Upper lobe of left lung (tissue), 6 donors: ENCODE measurements at regions not wholly inside any gene's neighbourhood (a gene's known extent, or its start where the extent isn't known, plus 50 kb on each side); places are given as distances from the start of the nearest gene placed in this dataset.
"Not testable (repeated sequence)": the region's sequence is repeated elsewhere in the genome, so short reads cannot be mapped to it uniquely, and the experiment has no call there.

Experiments
- ATAC-seq, 2 donors: fragments of 200-7000 bp; cut with Tn5 transposase; one replicate each; pipeline ENCODE4 v1.9.1; 2022; ENCODE audit warnings: mild to moderate bottlenecking in 2 of 2, moderate library complexity in 2 of 2; ENCODE audit not compliant: low FRiP score in 2 of 2
- DNase-seq, 2 donors: peaks; one replicate each; pipeline ENCODE4 v3.0.0-alpha.2; 2019 to 2020
- H3K27ac ChIP-seq, 4 donors: fragments of 200-600 bp; sonication (generic); one replicate each; pipeline ENCODE4 v1.5.1; 2016 to 2019
- H3K27me3 ChIP-seq, 4 donors: fragments of 200-600 bp; sonication (generic); one replicate each; pipeline ENCODE4 v1.5.1; 2017 to 2019
- H3K36me3 ChIP-seq, 4 donors: fragments of 200-600 bp; sonication (generic); one replicate each; pipeline ENCODE4 v1.5.1; 2016 to 2019
- H3K4me1 ChIP-seq, 4 donors: fragments of 200-600 bp; sonication (generic); one replicate each; pipeline ENCODE4 v1.5.1; 2018 to 2019
- H3K4me3 ChIP-seq, 4 donors: fragments of 200-600 bp; sonication (generic); one replicate each; pipeline ENCODE4 v1.5.1; 2017 to 2019; ENCODE audit warnings: mild to moderate bottlenecking in 2 of 4, moderate library complexity in 1 of 4
- H3K9me3 ChIP-seq, 4 donors: fragments of 200-600 bp; sonication (generic); one replicate each; pipeline ENCODE4 v1.5.1; 2018 to 2019
- CTCF ChIP-seq, 6 experiments: fragments of 450-650 bp in 4 of 6; fragments of 200-600 bp in 2 of 6; sonication (generic) in 2 of 6; IDR thresholded peaks; one replicate each; pipeline ENCODE4 v1.5.1; 2016 to 2019; ENCODE audit warnings: antibody characterized with exemption in 6 of 6
- EP300 ChIP-seq, 4 donors: sonication (generic); formaldehyde crosslinking; IDR thresholded peaks; one replicate each; pipeline ENCODE4 v1.5.1; 2017; ENCODE audit warnings: antibody characterized with exemption in 4 of 4, control low read depth in 2 of 4
- POLR2A ChIP-seq, 4 donors: fragments of 450-650 bp; IDR thresholded peaks; one replicate each; pipeline ENCODE4 v1.5.1; 2016 to 2017; ENCODE audit warnings: antibody characterized with exemption in 4 of 4, mild to moderate bottlenecking in 2 of 4
- POLR2AphosphoS5 ChIP-seq, 2 donors: sonication (generic); formaldehyde crosslinking; IDR thresholded peaks; one replicate each; pipeline ENCODE4 v1.5.1; 2017; ENCODE audit warnings: antibody characterized with exemption in 2 of 2
- WGBS, 2 donors: methylation state at CpG; one replicate each; pipeline ENCODE4 v1.1.5; 2017 to 2018; 5-methylcytosine and 5-hydroxymethylcytosine counted together
- donor health status: DM: no; HTN: no; CAD: no; lungs with moderate emphysema.
- donor health status: DM: no; HTN: yes; CAD: no; lungs with severe emphysema.

GRCh38 chr5:168097876-168098653, 193.4 kb upstream of the WWC1 start:
- Histone ChIP-seq H3K4me3 (no peak overlapping the region), H3K27ac (no peak overlapping the region), H3K36me3 (no peaks in the 10 kb centered on the region), H3K4me1 (peaks cover 0 to 8% (median 6%) of the 10 kb centered on the region in 4 donors), H3K9me3 (no peaks in the 10 kb centered on the region), H3K27me3 (no peaks in the 10 kb centered on the region)
- ATAC-seq (no peak), DNase-seq (no peak)
- WGBS, 2 donors: 90% methylated on average over 11 to 12 of the region's 12 CpGs
- TF ChIP-seq EP300 (IDR thresholded peaks at IDR 0.05): no peak
- TF ChIP-seq POLR2A (IDR thresholded peaks at IDR 0.05): no peak
- TF ChIP-seq CTCF (IDR thresholded peaks at IDR 0.05): no peak
- no peak for TF ChIP-seq POLR2AphosphoS5 (IDR thresholded peaks at IDR 0.05)

DNA sequence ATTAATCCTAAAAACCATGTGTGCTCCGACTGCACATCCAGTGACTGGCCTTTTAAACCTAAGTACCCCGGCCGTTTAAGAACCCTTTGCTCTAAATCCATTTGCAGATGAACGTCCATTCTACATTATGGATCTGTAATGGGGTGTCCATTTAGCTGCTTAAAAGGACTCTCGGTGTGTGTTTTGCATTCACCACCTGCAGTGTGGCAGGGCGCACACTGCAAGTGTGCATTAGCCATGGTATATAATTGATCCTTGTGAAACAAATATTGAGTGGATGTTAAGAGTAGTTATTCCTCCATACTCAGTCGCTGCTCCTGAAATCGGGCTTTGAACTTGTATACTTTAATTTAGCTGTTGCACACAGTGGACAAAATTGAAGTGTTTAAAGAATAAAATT, 190.1 kb upstream of the WWC1 start:
- ATAC-seq: no peak
- TF ChIP-seq POLR2A (IDR thresholded peaks at IDR 0.05) (no peak), CTCF (IDR thresholded peaks at IDR 0.05) (no peak), POLR2AphosphoS5 (IDR thresholded peaks at IDR 0.05) (no peak), EP300 (IDR thresholded peaks at IDR 0.05) (no peak)
- no peaks in the 10 kb centered on the region for H3K27me3 ChIP-seq
- H3K4me1 ChIP-seq: no peaks in the 10 kb centered on the region
- H3K27ac ChIP-seq: no peak overlapping the region
- no peaks in the 10 kb centered on the region for H3K36me3 ChIP-seq
- H3K9me3 ChIP-seq: no peaks in the 10 kb centered on the region
- WGBS, 2 donors: 93 to 94% methylated on average over 8 of the region's 8 CpGs
- no peak for DNase-seq
- no peak overlapping the region for H3K4me3 ChIP-seq

GRCh38 chr5:168103018-168103417, 188.4 kb upstream of the WWC1 start:
- WGBS, 2 donors: 77 to 86% methylated on average over 6 of the region's 6 CpGs
- H3K4me3 ChIP-seq, H3K27ac ChIP-seq: not testable (repeated sequence)

DNA sequence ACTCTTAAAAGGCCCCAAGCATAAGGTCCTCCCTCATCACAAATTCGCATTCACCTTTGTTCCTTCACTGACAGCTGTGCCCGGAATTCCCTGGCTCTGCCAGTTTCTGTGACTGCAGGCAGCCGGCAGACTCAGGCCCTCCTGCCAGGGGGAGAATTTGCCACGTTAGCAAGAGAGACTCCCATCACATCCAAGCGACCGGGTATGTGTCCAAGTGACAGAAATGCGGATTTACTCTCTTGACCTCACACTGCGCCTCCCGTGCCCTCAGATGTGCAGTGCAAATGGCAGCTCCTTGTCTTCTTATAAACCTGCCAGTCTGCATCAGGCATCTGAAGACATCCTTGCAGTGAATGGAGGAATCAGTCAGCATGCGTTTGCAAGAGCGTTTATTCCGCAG, 187.1 kb upstream of the WWC1 start:
- Histone ChIP-seq H3K27me3 (no peaks in the 10 kb centered on the region), H3K9me3 (no peaks in the 10 kb centered on the region), H3K36me3 (no peaks in the 10 kb centered on the region), H3K4me3 (no peak overlapping the region), H3K4me1 (no peaks in the 10 kb centered on the region), H3K27ac (no peak overlapping the region)
- no peak for DNase-seq
- 85 to 95% methylated on average over 10 to 12 of the region's 12 CpGs for WGBS, 2 donors
- no peak for TF ChIP-seq POLR2A (IDR thresholded peaks at IDR 0.05)
- no peak for ATAC-seq

More at GRCh38 chr5:168103018-168103417, 188.4 kb upstream of the WWC1 start:
- not testable (repeated sequence) for H3K36me3 ChIP-seq, H3K9me3 ChIP-seq, H3K27me3 ChIP-seq, H3K4me1 ChIP-seq, ATAC-seq, DNase-seq

- no peak overlapping the region for H3K4me3 ChIP-seq
- no peak overlapping the region for H3K27ac ChIP-seq
- H3K4me1 ChIP-seq: no peaks in the 10 kb centered on the region
- H3K36me3 ChIP-seq: no peaks in the 10 kb centered on the region
- WGBS, 2 donors: 53 to 61% methylated on average over 7 of the region's 7 CpGs
- H3K27me3 ChIP-seq: no peaks in the 10 kb centered on the region
- no peaks in the 10 kb centered on the region for H3K9me3 ChIP-seq
- no peak for ATAC-seq
- TF ChIP-seq EP300 (IDR thresholded peaks at IDR 0.05): no peak
- DNase-seq: no peak
Observed at GRCh38 chr5:168104811-168105481, 186.5 kb upstream of the WWC1 start.

GRCh38 chr5:168106008-168106761, 185.3 kb upstream of the WWC1 start:
- Histone ChIP-seq H3K4me3 (no peak overlapping the region), H3K27me3 (no peaks in the 10 kb centered on the region), H3K36me3 (no peaks in the 10 kb centered on the region), H3K9me3 (no peaks in the 10 kb centered on the region), H3K27ac (no peak overlapping the region), H3K4me1 (no peaks in the 10 kb centered on the region)
- DNase-seq (no peak), ATAC-seq (no peak)
- TF ChIP-seq CTCF (IDR thresholded peaks at IDR 0.05) (no peak), POLR2A (IDR thresholded peaks at IDR 0.05) (no peak), POLR2AphosphoS5 (IDR thresholded peaks at IDR 0.05) (no peak), EP300 (IDR thresholded peaks at IDR 0.05) (no peak)
- 76 to 81% methylated on average over 8 of the region's 8 CpGs for whole genome bisulfite sequencing, 2 donors
